HK-2 (cell line): ENCODE measurements at regions not wholly inside any gene's neighbourhood (a gene's known extent, or its start where the extent isn't known, plus 50 kb on each side); places are given as distances from the start of the nearest gene placed in this dataset.

ENCODE experiments used
- DNase-seq: peaks from one replicate; pipeline ENCODE4 v3.0.0-alpha.2; 2018; ENCODE audit not compliant: unreplicated experiment

GRCh38 chr6:100268326-100268725 lies 196.4 kb downstream of the SIM1 start:
- no peak for DNase-seq

GRCh38 chr6:100267721-100268123 lies 197.0 kb downstream of the SIM1 start:
- no peak for DNase-seq

- DNase-seq: no peak
These were observed 198.0 kb downstream of the SIM1 start for GRCh38 chr6:100266494-100267401.

GRCh38 chr6:100262086-100262485 lies 202.6 kb downstream of the SIM1 start:
- no peak for DNase-seq

GRCh38 chr6:100261486-100261885 lies 203.2 kb downstream of the SIM1 start:
- DNase-seq: no peak

GRCh38 chr6:100260584-100260983 lies 204.1 kb downstream of the SIM1 start:
- DNase-seq: no peak

- no peak for DNase-seq
These were observed 204.9 kb downstream of the SIM1 start for GRCh38 chr6:100259865-100260264.

GRCh38 chr6:100258752-100259151 lies 206.0 kb downstream of the SIM1 start:
- DNase-seq: no peak

- no peak for DNase-seq
These were observed 206.8 kb downstream of the SIM1 start for GRCh38 chr6:100257793-100258395.

GRCh38 chr6:100255701-100256100 lies 209.0 kb downstream of the SIM1 start:
- no peak for DNase-seq

- no peak for DNase-seq
These were observed 217.6 kb downstream of the SIM1 start for GRCh38 chr6:100247123-100247522.

- no peak for DNase-seq
These were observed 218.5 kb downstream of the SIM1 start for GRCh38 chr6:100246206-100246605.

- DNase-seq: no peak
These were observed 223.9 kb downstream of the SIM1 start for GRCh38 chr6:100240798-100241197.

GRCh38 chr6:100237821-100238220 lies 226.9 kb downstream of the SIM1 start:
- no peak for DNase-seq

GRCh38 chr6:100236389-100236788 lies 228.3 kb downstream of the SIM1 start:
- DNase-seq: no peak

- no peak for DNase-seq
These were observed 229.1 kb downstream of the SIM1 start for GRCh38 chr6:100235631-100236030.

GRCh38 chr6:100234625-100235024 lies 230.1 kb downstream of the SIM1 start:
- DNase-seq: no peak

- DNase-seq: no peak
These were observed 231.7 kb downstream of the SIM1 start for GRCh38 chr6:100232781-100233573.

- no peak for DNase-seq
These were observed 233.8 kb downstream of the SIM1 start for GRCh38 chr6:100230953-100231316.

- DNase-seq: no peak
These were observed 234.4 kb downstream of the SIM1 start for GRCh38 chr6:100230115-100230952.

- DNase-seq: no peak
These were observed 235.2 kb downstream of the SIM1 start for GRCh38 chr6:100229512-100229911.
